Adrenal gland (tissue), 9 donors: ENCODE measurements at regions not wholly inside any gene's neighbourhood (a gene's known extent, or its start where the extent isn't known, plus 50 kb on each side); places are given as distances from the start of the nearest gene placed in this dataset.

ENCODE experiments used
- DNase-seq, 7 donors: peaks; one replicate each; pipeline ENCODE4 v3.0.0-alpha.2; 2019 to 2020
- H3K27ac ChIP-seq, 5 donors: fragments of 200-600 bp; sonication (generic) in 4 of 5; 1 replicate in 3 of 5; 2 replicates in 2 of 5; pipeline versions ENCODE4 v1.5.1 to v1.8.0; 2016 to 2020; ENCODE audit warnings: mild to moderate bottlenecking in 1 of 5
- H3K27me3 ChIP-seq: fragments of 200-600 bp; 2 replicates; pipeline ENCODE4 v1.8.0; 2021
- H3K36me3 ChIP-seq, 2 donors: fragments of 200-600 bp; replicated peaks in 1 of 2; 1 replicate in 1 of 2; 2 replicates in 1 of 2; pipeline versions ENCODE4 v1.5.1 to v1.8.0; 2018 to 2022
- H3K4me1 ChIP-seq, 2 donors: fragments of 200-600 bp; replicated peaks in 1 of 2; 1 replicate in 1 of 2; 2 replicates in 1 of 2; pipeline versions ENCODE4 v1.5.1 to v1.8.0; 2018 to 2021
- H3K4me3 ChIP-seq, 4 donors: fragments of 200-600 bp; sonication (generic) in 3 of 4; one replicate each; pipeline ENCODE4 v1.5.1; 2016 to 2018
- H3K9me3 ChIP-seq, 3 donors: fragments of 200-600 bp; sonication (generic) in 1 of 3; replicated peaks in 1 of 3; 1 replicate in 2 of 3; 2 replicates in 1 of 3; pipeline versions ENCODE4 v1.5.1 to v1.8.0; 2016 to 2021
- CTCF ChIP-seq, 6 experiments: fragments of 450-650 bp in 4 of 6; fragments of 200-600 bp in 2 of 6; sonication (generic) in 1 of 6; IDR thresholded peaks; 1 replicate in 5 of 6; 2 replicates in 1 of 6; pipeline versions ENCODE4 v1.5.1 to v1.8.0; 2016 to 2021; ENCODE audit warnings: antibody characterized with exemption in 6 of 6, mild to moderate bottlenecking in 2 of 6, moderate library complexity in 1 of 6
- POLR2A ChIP-seq, 2 donors: fragments of 450-650 bp; IDR thresholded peaks; one replicate each; pipeline ENCODE4 v1.6.1; 2017; ENCODE audit warnings: antibody characterized with exemption in 2 of 2, mild to moderate bottlenecking in 2 of 2, moderate library complexity in 1 of 2
- WGBS, 4 donors: extraction: QIAGEN DNeasy Blood & Tissue Kit in 2 of 4; methylation state at CpG; one replicate each; pipeline versions ENCODE4 v1.1.5 to v1.1.7; 2013 to 2017; 5-methylcytosine and 5-hydroxymethylcytosine counted together
- intact Hi-C, 2 donors: fragments of 100-400 bp; cut with DNase I; formaldehyde crosslinking; loops; one replicate each; pipeline versions ENCODE4 v1.14.1 to v1.15.0; 2022 to 2023
- donor health status: healthy with polysubstance abuse.
- donor health status: Bipolar disorder and iron deficiency.
- donor health status: DM: yes; HTN: yes; CAD: no.
- donor health status: DM: no; HTN: no; CAD: no.
- donor health status: DM: no; HTN: no; CAD: no.

DNA sequence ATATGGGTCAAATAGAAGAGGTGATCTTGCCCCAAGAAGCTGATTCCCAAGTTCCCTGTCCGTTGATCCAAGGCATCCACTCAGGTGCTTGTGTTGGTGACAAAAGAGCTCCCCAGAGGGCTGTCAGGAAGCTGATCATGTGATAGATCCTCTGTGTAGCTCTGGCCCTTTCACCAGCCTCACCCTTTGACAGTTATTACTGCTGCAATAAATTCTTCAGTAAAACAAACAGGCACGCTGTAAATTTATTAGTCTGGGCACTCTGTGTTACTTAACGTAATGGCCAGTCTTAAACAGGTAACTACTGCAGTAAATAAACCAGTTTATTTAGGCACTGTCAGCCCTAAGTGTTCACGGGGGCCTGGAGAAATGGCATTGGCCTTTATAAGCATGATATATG is 473.9 kb downstream of the BCL11B start:
- H3K36me3 ChIP-seq: no peaks in the 10 kb centered on the region
- H3K4me1 ChIP-seq: no peaks in the 10 kb centered on the region
- no peak overlapping the region for H3K27ac ChIP-seq
- H3K27me3 ChIP-seq: no peaks in the 10 kb centered on the region
- 24 to 45% (median 39%) methylated on average over 3 to 4 of the region's 4 CpGs for WGBS, 4 donors
- no peak for TF ChIP-seq POLR2A (IDR thresholded peaks at IDR 0.05)
- TF ChIP-seq CTCF (IDR thresholded peaks at IDR 0.05): no peak
- peaks cover 0 to 6% (median 0%) of the 10 kb centered on the region in 3 donors for H3K9me3 ChIP-seq
- H3K4me3 ChIP-seq: no peak overlapping the region
- intact Hi-C loops: no loop called here
- no peak for DNase-seq

DNA sequence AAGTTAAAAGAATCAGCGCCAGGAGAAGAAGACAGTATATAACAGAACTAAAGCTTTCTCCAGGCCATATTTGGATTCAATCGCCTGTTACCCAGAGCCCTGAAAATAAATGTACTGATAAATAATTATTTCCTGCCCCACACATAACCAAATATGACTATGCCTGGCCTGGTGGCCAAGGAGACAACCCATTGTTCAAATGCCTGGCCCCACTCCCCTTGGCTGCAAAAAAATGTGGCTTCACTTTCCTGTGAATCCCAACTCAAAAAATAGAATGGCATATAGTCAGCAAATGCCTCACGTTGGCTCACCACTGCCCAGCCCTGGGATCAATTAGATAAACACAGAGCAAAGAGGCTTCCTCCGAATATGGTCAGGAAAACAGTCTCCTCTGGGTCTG is 472.1 kb downstream of the BCL11B start:
- no peaks in the 10 kb centered on the region for H3K27me3 ChIP-seq
- H3K9me3 ChIP-seq: no peaks in the 10 kb centered on the region
- no peaks in the 10 kb centered on the region for H3K4me1 ChIP-seq
- no peak overlapping the region for H3K27ac ChIP-seq
- H3K36me3 ChIP-seq: no peaks in the 10 kb centered on the region
- no peak overlapping the region for H3K4me3 ChIP-seq
- WGBS, 4 donors: 53 to 64% (median 56%) methylated on average over 4 of the region's 4 CpGs
- intact Hi-C loops: no loop called here
- TF ChIP-seq POLR2A (IDR thresholded peaks at IDR 0.05) (no peak), CTCF (IDR thresholded peaks at IDR 0.05) (no peak)
- no peak for DNase-seq

DNA sequence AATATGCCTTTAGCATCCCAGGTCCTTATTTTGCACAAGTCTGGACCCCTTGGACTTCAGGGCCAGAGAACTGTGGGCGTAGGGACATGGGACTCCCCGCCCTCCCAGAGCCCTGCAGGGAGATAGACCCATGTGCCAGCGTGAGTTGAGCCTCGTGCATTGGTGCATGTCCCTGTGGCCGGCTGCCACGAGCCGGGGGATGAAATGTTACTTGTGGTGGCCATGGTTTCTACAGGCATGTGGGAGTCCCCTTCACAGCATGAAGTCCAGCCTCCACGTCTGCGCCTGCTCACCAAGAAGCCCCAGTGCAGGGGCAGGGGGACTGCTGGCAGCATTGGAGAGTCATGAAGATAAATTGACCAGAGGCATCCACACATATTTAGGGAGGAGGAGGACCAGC is 470.0 kb downstream of the BCL11B start:
- 61 to 100% (median 72%) methylated on average over 1 to 9 of the region's 9 CpGs for WGBS, 4 donors
- no peaks in the 10 kb centered on the region for H3K4me1 ChIP-seq
- no peaks in the 10 kb centered on the region for H3K36me3 ChIP-seq
- H3K27me3 ChIP-seq: no peaks in the 10 kb centered on the region
- DNase-seq: no peak
- no peak overlapping the region for H3K27ac ChIP-seq
- no peak for TF ChIP-seq POLR2A (IDR thresholded peaks at IDR 0.05)
- TF ChIP-seq CTCF (IDR thresholded peaks at IDR 0.05): no peak
- H3K9me3 ChIP-seq: no peaks in the 10 kb centered on the region
- H3K4me3 ChIP-seq: no peak overlapping the region
- intact Hi-C loops: no loop called here

GRCh38 chr14:98803196-98803595 is 468.8 kb downstream of the BCL11B start:
- no peak overlapping the region for H3K27ac ChIP-seq
- no peaks in the 10 kb centered on the region for H3K36me3 ChIP-seq
- intact Hi-C loops: no loop called here
- 53 to 85% (median 70%) methylated on average over 5 of the region's 5 CpGs; no CpG with 5 or more reads in 1 of the 4 donors for WGBS, 4 donors
- H3K9me3 ChIP-seq: no peaks in the 10 kb centered on the region
- TF ChIP-seq CTCF (IDR thresholded peaks at IDR 0.05) (no peak), POLR2A (IDR thresholded peaks at IDR 0.05) (no peak)
- no peak overlapping the region for H3K4me3 ChIP-seq
- H3K27me3 ChIP-seq: no peaks in the 10 kb centered on the region
- no peak for DNase-seq
- H3K4me1 ChIP-seq: no peaks in the 10 kb centered on the region
